NCI-H2171 (cell line): ENCODE measurements at regions not wholly inside any gene's neighbourhood (a gene's known extent, or its start where the extent isn't known, plus 50 kb on each side); places are given as distances from the start of the nearest gene placed in this dataset.

ENCODE experiments used
- DNase-seq: peaks from one replicate; lab custom pipeline; 2025; lab: John Stamatoyannopoulos, UW

DNA sequence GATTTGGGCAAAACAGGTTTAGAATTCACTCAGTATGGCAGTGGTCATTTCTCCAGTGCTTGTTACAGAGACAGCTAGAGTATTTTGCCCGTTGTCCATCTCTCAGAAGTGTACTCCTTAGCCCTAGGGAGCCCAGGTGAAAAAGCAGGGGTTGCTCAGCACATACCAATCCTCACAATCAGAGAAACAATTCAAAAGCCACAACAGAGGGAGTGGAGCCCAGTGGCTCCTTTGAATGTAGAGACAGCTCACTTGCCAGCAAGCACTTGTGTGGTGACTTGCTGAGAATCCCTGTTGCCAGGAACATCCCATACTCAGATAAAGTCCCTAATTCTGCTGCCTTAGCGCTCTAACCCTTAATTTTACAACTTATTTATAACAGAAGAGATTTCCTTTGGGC lies 1488.3 kb downstream of the RPA4 start:
- no peak for DNase-seq

DNA sequence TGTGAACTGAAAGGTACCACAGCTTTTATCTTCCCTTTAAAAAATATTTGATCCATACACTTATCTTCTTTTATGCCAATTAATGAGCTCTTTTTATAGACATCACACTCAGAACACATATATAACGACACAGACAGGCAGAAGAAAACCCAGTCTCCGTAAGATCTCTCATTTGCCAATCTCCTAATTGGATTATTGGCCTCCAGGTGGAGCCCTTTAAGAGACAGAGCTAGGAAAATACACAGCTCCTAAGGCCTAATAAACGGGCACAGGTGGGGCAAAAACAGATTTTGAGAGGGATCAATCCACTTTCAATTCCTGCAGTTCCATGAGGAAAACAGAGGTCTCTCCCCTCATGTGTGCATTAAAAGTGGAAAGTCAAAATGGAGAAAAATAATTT lies 1495.4 kb downstream of the RPA4 start:
- no peak for DNase-seq

DNA sequence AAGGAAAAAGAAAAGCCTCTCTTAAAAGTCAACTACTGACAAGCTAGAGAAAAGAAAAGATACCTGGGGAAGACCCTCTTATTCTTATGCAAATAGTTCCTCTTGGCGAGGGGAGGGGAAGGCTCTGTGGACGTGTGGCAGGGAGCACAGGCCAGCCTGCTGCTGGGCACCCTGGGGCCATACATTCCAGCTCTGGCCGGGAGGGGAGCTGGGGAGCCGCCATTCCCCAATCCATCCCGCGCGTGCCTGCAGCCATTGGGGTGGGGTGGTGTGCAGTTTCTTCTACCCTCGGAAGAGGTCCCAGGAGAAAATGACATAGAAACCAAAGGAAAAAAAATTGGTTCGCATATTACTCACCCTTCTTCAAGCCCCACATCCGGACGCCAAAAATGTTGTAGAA lies 1496.4 kb downstream of the RPA4 start:
- no peak for DNase-seq

DNA sequence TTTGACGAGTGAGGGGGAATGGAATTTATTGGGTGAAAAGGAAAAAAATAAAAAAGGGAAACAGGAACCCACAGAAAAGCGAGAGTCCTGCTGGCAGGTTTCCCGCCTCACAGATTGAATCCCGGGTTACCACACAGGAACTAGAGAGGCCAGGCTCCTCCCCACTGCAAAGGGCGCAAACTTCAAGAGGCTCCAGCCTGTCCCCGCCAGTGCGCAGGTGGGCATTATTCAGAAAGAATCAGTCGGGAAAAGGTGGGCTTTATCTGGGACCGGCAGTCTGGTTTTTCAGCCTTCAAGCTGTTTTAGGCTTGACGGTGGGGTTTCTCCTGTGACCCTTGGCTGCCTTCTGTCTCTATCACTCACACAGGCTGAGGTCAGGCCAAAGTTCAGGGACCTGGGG lies 1496.8 kb downstream of the RPA4 start:
- DNase-seq = no peak

DNA sequence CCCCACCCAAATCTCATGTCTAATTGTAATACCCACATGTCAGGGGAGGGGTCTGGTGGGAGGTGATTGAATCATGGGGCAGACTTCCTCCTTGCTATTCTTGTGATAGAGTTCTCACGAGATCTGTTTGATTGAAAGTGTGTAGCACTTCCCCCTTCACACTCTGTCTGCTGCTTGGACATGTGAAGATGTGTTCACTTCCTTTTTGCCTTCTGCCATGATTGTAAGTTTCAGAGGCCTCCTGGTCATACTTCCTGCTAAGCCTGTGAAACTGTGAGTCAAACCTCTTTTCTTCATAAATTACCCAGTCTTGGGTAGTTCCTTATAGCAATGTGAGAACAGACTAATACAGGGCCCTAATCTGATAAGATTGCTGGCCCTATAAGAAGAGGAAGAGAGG lies 1514.8 kb downstream of the RPA4 start:
- DNase-seq = no peak

DNA sequence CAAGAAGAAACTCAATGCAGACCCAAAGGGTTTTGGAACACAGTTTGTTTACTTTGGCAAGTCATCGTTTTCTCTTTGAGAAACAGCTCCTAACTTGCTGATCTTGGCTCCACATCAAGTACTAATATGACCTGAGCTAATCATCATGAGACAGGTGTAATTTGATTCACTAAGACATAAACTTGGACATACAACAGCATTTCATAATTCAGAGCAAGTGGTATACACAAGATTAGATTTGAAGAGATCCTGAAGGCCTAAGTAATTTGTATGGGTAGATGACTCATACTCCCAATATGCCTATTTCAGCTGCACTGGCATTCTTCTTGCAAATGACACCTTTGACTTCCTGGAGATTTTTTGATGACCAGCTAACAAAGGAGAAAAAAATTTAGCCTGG lies 1521.7 kb downstream of the RPA4 start:
- no peak for DNase-seq

DNA sequence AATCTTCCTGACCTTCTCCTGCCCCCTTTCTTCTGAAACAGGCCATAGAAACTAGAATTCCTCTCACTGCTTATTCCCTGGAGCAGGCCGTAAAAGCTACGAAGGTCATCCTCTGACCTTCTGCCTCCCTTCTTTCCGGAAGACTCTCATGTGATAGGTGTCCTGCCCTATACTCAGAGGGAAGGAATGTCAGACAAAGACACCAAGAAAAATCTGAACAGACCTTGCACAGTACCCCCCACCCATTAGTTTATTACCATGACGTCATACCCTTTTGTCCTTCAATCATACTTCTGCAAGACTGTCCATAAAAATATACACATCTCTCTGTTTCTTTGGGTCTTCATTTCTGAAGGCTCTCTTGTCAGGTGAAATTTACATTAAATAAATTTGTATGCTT lies 1523.9 kb downstream of the RPA4 start:
- DNase-seq = no peak

DNA sequence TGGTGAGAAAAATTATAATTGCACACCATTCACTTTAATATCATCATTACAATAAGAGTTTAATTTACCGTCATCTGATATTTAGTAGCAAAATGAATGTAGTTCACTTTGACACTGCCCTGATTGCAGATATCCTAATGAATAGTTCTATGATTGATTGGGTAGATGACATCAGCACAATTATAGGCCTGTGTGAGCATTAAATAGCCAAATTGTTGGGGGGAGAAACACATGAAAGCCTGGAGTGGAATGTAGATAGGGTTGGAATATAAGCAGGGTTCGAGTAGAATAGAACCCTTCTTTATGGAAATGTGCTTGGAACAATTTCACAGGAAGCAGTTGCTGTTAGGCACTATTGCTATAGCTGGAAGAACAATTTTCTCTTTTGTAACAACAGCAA lies 1526.2 kb downstream of the RPA4 start:
- no peak for DNase-seq

DNA sequence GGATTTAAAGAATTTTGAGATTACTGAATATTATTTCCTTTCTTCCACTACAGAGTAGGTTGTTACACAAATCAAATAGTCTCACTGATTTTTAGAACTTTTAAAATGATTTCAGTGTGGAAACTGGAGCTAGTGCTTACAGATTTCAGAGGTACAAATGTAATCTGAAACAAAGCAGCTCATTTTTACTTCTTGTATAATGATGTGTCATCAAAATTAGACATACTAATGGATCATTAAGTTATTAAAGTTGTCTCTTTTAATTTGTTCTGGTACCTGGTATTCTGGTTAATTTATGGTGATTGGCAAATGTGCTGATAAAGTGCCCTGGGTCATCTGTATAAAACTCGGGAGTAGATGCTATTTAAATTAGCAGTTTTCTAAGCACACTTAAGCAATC lies 1528.3 kb downstream of the RPA4 start:
- DNase-seq = no peak

DNA sequence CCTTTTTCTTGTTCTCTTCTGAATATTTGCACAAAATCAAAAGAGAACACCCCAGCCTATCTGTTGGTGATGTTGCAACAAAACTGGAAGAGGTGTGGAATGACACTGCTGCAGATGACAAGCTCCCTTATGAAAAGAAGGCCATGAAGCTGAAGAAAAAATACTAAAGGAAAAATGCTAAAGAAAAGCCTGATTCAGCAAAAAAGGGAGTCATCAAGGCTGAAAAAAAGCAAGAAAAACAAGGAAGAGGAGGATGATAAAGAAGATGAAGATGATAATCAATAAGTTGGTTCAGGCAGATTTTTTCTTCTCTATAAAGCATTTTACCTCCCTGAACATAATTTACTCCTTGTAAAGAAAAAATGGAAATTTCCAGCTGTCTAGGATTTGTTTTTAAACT lies 1538.8 kb downstream of the RPA4 start:
- no peak for DNase-seq

DNA sequence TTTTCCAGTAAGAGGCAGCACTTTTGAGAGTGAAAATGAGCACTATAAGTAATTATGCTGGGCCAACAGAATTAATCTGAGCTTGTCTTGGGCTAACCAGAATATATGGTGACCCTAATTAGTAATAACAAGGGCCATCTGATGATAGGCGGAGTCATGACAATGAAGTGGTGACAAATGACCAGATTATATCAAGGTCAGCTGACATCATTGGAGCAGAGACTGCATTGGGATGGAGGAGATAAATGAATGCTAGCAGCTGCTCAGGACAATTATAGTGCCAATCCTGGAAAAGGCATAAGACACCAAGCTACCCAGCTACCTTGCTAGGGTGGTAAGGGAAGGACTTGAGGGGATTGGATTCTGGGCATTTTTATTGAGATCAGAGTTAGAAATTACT lies 1548.7 kb downstream of the RPA4 start:
- no peak for DNase-seq

DNA sequence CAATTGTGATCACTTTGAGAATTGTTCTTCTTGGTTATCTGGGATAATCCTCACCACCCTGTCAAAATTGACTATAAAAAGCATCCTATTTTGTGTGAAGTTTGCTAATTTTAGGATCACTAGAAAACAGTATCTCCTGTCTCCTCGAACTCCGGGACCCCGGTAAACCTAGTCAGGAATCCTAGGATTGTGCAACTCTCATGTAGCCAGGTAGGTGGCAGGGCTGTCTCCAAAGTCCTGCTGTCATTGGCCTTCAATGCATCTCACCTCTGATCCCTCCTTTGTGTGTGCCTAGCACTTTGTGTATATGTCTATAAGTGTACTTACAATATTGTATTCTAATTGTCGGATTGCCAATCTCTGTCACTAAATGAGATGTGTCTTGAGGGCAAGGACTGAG lies 1564.8 kb downstream of the RPA4 start:
- no peak for DNase-seq

DNA sequence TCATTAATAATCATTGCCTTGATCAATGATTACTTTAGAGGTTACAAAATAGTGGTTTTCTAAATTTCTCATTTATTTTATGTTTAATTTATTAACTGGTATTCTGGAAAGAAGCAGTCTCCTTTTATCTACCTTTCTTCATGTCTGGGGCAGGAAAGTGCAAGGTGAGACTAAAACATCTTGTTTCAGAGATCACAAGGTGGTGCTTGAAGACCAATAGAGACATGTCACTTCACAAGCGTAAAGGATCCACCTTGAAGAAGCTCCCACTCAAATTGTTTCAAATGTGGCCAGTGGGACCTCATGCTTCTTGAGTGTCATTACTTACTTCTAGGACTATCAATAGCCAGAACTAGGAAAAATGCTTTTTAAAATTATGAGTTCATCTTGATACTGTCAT lies 1568.7 kb downstream of the RPA4 start:
- no peak for DNase-seq

DNA sequence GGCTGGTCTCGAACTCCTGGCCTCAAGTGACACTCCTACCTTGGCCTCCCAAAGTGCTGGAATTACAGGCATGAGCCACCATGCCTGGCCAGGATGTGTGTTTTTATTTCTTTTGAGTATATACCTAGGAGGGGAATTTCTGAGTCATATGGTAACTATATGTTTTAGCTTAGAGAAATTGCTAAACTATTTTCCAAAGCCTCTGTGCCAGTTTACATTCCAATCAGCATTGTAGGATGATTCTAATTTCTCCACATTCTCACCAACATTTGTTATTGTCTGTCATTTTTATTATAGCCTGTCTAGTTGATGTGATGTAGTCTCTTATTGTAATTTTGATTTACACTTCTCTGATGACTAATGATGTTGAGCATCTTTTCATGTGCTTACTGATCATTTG lies 1576.0 kb downstream of the RPA4 start:
- DNase-seq = no peak

DNA sequence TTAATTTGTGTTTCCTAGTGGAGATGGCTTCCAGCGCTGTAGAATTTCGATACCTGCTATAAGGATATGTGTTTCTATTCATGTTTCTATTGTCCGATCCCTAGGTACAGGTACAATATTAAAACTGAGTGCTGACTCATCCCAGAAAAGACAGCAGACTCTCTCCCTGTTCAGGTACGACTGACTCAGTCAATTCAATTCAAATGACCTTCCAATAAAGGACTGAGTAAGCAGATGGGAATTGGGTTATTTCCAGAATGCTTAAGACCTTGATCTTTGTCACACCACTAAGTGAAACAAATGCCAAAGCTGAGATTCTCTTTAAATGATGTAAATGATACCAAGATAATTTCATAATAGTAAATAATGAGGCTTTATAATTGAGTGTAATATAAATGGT lies 1596.9 kb downstream of the RPA4 start:
- no peak for DNase-seq

DNA sequence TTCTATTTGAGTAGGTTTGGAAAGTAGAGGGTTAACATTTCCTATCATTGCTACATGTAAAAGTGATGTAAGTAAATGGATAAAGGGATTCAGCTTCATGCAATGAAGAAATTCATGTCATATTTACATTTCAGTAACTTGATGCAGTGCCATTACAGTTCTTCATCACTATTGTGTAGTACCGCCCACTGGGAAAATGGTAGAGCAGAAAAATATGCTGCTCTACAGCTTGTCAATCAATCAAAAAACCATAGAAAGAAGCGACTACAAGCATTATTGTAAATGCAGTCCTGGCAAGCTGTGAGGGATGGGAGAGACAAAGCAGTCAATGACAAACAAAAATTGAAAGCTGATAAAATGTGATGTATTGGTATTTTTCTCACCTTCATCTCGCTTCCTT lies 1597.9 kb downstream of the RPA4 start:
- no peak for DNase-seq

DNA sequence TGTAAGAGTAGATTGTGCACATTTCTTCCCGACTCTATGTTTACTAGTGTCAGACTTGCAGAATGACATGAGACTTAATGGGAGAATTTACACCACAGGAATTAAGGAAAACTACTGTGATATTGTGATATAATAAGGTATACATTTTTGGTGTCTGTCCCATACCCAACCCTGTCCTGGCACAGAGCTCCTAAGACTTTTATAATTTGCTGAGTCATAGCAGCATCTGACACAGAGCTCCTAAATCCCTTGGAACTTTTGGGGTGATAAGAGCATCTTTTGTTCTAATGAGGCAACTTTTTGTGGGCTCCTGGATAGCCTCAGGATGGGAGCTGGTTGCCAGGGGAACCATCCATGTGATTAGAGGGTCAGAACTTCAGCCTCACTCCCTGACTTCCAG lies 1607.0 kb downstream of the RPA4 start:
- no peak for DNase-seq

DNA sequence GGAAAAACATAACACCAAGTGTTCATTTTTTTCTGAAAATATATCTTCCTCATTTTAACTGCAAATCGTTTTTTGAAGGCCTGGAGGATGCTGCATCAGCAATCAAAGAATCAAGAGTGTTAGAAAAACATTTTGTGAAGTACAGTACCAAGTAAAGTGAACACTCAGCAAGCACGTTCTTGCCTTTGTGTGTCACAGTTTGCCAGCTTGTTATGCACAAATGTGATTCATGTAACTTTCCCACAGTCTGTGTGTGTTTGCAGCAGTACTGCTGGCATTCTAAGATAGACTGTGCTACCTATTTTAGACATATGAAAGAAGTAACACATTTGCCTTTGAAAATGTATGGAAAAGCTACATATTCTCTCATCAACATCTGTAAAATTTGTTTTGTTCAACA lies 1617.7 kb downstream of the RPA4 start:
- DNase-seq = no peak

DNA sequence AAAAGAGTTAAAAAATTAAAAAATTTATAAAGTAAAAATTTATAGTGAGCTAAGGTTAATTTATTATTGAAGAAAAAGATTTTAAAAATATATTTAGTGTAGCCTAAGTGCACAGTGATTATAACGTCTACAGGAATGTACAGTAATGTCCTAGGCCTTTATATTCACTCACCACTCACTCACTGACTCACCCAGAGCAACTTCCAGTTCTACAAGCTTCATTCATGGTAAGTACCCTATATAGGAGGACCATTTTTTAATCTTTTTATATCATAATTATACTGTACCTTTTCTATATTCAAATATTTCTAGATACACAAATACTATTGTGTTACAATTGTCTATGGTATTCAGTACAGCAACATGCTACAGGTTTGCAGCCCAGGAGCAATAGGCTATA lies 1623.2 kb downstream of the RPA4 start:
- DNase-seq = no peak

DNA sequence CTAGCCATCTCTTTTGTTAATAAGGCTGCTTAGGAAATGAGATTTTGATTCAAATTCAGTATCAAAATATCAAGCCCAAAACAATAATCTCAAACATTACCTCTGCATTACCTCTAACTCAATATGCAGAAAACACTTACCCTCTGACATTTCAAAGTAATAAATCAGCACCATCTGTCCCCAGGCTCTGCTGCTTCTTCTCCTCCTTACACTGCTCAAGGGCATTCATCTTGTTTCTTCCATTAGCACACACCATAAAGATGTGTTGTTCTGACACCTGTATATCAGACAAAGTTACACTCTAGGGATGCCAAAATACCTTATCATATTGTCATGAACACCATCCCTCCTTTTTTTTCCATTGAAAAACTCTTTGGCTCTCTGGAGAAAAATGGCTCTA lies 1630.3 kb downstream of the RPA4 start:
- DNase-seq = no peak

DNA sequence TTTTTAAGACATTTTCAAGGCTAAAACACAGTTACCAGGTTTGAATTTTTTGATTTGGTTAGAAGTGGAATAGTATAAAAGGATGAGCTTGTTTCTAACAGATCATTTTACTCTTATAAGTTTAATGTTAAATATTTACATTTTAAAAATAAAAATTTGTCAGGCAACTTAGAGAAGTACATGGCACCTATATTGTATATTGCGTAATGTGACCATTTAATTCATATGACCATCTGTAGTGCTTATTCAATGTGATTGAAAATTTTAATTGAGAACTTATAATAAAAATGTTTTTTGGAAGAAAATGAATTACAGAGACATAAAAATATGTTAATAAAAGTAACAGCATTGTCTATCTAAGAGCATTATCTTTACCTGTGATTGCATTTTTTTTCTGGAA lies 1632.4 kb downstream of the RPA4 start:
- DNase-seq = no peak

DNA sequence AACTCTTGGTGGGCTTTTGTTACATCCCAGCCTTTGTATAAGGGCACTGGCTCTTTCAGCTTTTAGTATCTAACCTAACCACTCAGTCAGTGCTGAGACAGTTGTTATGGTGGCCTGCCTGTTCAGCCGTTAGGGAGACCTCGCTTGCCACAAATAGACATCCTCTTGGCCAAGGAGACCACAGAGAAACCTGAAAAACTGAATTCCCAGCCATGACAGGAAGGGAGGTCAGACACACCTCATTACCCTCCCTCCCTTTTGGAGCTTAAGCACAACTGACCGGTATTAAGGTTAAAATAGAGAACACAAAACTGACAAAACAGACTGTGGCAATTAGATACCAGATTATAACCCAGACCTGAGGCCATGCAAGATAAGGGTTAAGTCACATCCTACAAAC lies 1639.3 kb downstream of the RPA4 start:
- DNase-seq = no peak

DNA sequence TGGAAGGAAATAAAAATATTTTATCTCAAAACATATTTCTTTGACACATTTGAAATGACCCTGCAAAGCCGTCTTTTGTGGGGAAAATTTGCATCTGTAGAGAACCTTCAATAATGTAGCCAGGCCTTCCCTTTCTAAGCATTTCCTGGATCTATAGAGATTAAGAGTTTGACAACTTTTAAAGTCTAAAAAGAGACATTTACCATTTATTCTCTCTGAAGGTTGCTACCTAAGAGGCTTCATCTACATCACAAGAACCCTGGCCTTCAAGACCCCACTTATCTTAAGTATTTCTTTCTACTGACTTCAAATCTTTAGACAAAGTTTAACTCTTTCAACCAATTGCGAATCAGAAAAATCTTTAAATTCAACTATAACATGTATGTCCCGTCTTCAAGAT lies 1639.8 kb downstream of the RPA4 start:
- DNase-seq = no peak

DNA sequence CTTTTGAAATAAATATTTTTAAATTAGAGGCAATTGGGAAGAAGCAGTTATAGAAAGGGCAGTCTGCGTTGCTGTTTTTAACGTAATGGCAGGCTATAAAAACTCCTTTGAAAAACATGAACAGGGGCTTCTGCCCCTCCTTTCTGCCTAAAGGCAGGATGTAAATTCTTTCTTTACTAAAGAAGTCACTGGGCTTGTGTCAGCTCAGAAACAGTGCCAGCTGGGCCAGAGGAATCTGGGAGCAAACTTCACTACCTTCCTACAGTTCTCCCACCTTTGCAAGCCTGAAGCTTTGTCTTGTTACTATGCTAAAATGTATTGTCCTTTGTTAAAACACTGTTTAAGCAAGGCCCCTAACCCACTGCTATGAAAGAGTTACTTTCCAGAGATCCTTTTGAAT lies 1664.8 kb downstream of the RPA4 start:
- DNase-seq = no peak

DNA sequence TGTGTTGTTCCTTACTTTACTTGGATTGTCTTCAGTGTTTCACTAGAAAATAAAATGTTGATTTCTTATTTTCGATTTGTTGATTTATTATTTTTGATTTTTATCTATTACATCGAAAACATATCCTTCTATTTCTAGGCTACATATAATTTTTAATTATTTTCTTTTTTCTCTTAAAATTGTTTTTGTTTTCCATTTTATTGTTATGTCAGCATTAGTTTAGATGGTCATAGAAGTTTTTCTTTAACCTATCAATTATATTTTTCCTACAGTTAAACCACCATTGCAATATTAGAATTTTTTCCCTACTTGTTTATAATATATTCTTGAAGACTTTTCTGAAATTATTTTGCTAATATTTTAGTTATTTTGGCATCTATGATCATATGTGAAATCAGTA lies 1685.1 kb downstream of the RPA4 start:
- DNase-seq = no peak

DNA sequence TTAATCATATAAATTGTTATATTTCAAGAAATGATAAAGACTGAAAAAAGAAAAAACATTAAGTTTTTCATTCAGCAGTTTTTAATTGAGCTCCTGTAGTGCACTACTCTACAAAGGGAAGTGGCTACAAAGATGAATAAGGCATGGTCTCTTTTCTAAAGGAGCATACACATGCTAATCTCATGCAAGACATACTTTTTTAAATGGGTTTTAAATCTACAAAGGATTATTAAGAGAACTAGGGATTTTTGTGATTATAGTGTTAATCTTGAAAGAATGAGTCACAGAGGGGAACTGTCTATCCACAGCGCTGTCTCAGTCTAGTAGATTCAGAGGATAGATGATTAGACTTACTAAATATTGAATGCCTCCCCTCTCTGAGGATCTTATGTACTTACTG lies 1722.2 kb downstream of the RPA4 start:
- no peak for DNase-seq
